ENCODE measurements at regions not wholly inside any gene's neighbourhood (a gene's known extent, or its start where the extent isn't known, plus 50 kb on each side); places are given as distances from the start of the nearest gene placed in this dataset.
"Not testable (repeated sequence)": the region's sequence is repeated elsewhere in the genome, so short reads cannot be mapped to it uniquely, and the experiment has no call there.

DNA sequence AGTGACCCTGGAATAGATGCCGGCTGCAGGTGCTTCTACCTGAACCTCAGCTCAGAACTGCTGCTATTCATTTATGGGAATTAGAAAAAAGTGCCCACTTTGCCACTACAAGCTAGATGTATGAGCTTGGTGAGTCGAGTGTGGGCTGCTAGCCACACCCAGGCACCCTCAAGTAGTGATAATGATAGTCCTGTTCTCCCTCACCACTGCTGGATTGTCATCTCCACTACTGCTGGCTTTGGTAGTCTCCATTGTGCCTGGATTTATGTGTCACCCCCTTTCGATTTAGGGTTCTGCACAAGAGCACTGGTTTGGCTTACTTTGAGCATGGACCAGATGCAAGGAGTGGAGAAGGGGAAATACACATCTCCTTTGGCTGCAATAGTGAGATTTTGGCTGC is 73.0 kb upstream of the N4BP1 start:
- DNase-seq (ENCODE audit: low read depth): no peak

DNA sequence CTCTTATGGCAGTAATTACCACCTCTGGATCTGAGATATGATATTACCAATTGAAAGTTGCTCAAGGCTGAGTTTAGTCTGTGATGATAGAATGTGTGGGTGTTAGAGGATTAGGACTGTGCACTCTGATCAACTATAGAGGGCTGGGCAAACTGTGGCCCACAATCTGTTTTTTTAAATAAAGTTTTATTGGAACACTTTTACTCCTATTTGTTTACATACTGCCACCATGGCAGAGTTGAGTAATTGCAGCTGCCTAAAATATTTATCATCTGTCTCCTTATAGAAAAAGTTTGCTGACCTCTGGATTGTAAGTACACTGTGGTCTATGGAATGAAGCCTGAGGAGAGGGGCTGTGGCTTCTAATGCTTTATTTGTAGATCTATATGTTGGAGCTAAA is 71.5 kb upstream of the N4BP1 start:
- no peak for DNase-seq (ENCODE audit: low read depth)

DNA sequence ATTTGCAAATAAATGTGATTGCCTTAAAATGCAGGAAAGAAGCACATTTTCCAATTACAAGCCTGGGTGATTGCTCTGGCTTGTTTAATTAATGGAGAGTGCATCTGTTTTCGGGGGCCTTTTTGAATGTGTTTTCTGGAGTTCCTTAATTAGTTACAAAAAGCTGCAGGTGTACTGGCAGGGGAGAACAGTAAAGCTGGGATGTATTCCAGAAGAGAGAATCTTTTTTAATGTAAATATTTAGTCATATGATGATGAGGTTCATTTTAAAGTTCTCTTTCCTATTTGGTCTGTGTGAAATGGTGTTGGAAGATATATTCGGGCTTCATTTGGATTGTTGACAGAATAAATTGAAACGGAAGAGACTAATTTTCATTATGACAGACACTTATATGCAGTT is 70.9 kb upstream of the N4BP1 start:
- no peak for DNase-seq (ENCODE audit: low read depth)

DNA sequence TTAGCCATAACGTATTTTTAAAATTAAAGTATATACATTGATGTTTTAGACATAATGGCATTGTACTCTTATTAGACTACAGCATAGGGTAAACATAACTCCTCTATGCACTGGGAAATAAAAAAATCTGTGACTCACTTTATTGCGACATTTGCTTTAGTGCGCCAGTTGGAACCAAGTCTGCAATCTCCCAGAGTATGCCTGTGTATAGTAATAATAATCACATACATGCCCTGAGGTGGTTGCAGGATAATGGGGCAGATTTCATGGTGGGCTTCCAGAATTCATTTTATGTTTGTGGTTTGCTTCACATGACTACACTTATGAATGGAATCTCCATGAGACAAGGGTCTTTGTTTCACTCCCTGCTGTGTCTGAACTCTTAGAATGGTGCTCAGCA is 66.9 kb upstream of the N4BP1 start:
- peak; percentile 31 for DNase-seq (ENCODE audit: low read depth)

DNA sequence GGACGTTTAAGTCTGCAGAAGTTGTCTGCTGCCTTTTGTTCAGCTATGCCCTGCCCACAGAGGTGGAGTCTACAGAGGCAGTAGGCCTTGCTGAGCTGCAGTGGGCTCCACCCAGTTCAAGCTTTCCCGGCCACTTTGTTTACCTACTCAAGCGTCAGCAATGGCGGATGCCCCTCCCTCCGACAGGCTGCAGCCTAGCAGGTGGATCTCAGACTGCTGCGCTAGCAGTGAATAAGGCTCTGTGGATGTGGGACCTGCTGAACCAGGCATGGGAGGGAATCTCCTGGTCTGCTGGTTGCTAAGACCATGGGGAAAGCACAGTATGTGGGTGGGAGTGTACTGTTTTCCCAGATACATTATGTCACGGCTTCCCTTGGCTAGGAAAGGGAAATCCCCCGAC is 58.2 kb upstream of the N4BP1 start:
- DNase-seq (ENCODE audit: low read depth): not testable (repeated sequence)

DNA sequence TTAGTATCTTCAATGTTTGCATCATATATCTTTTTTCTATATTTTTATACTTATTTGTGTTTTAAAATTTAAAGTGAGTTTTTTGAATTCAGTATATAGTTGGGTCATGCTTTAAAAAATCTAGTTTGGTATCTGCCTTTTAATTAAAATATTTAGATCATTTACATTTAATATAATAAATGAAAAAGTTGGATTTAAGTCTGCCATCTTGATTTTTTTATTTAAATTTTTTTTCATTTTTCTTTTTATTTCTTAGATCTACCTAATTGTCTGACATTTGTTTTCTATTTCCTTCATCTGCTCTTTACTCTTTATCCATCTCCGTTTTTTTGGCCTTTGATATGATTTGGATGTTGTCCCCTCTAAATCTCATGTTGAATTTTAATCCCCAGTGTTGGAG is 50.0 kb upstream of the N4BP1 start:
- no peak for DNase-seq (ENCODE audit: low read depth)

Data from RPMI7951 (cell line).